NCI-H1436 (cell line): ENCODE measurements at regions not wholly inside any gene's neighbourhood (a gene's known extent, or its start where the extent isn't known, plus 50 kb on each side); places are given as distances from the start of the nearest gene placed in this dataset.
"Not testable (repeated sequence)": the region's sequence is repeated elsewhere in the genome, so short reads cannot be mapped to it uniquely, and the experiment has no call there.

Experiments used
- DNase-seq: peaks from one replicate; lab custom pipeline; 2025; lab: John Stamatoyannopoulos, UW

DNA sequence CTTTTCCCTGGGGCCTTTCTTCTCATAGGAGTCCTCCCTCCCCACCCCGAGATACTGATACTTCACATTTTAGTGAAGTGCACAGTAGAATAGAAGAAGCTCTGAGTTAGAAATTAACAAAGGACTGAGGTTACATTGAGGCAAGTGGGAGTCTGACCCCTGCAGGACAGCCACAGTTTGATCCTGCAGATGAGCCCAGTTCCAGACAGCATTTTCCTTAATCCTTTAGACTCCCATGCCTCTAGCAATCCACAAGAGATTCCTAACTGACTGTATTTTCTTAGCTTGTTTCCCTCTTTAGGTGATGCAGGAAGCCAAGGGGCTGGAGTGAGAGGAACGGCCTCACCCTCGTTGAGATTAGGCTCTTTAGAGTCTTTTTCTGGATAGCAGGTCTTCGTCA, 204.0 kb downstream of the CYRIA start:
- DNase-seq = no peak

DNA sequence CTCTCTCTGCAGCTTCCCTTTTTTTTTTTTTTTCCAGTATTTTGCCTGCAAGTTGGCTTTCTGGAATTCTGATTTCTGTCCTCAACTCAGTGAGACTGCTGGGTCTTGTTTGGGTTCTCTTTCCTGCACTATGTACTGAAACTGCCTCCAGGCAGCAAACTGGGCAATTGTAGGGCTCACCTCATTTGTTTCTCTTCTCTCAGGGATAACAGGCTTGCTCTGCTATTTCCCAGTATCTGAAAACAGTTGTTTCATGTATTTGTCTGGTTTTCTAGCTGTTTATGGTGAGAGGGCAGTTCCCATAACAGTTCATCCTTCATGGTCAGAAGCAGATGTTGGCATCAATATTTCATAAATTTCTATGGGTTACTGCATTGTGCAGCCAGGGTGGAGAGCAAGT, 206.0 kb downstream of the CYRIA start:
- no peak for DNase-seq

DNA sequence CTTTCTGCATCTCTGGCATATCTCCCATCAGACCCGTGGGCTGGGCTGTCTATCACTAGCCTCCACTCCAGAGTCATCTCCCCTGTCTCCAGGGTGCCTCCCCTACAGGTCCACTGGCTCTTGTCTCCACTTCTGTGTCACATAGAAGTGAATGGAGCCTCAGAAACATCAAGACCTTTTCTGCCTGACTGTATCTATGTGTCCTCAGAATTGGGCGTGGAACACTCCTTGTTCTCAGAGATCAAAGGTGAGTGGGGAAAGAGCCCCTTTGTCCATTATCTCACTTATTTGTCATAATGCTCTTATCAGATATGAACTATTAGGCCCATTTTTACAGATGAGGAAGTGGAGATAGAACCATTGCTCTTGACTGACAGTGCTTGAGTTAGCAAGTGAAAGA, 211.0 kb downstream of the CYRIA start:
- DNase-seq = no peak

- no peak for DNase-seq
Observed at GRCh38 chr2:16452123-16452522, 213.5 kb downstream of the CYRIA start.

GRCh38 chr2:16446706-16447105, 218.9 kb downstream of the CYRIA start:
- DNase-seq = no peak

GRCh38 chr2:16442971-16443370, 222.7 kb downstream of the CYRIA start:
- no peak for DNase-seq

DNA sequence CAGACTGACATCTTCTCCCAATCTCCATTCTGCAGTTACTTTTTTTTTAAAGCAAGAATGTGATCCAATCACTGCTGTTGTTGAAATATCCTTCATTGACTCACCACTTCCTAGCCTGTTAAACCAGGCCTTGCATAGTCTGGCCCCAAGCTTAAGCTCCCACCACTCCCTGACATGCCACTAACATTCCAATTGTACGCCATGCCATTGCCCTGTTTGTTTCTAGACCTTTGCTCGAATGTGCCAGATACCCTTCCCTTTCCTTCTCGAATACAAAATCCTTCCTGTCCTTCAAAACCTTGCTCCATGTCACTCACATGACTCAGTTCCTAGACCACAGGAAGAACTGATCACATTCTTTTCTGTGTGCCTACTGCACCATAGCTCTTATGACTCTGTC, 224.2 kb downstream of the CYRIA start:
- no peak for DNase-seq

DNA sequence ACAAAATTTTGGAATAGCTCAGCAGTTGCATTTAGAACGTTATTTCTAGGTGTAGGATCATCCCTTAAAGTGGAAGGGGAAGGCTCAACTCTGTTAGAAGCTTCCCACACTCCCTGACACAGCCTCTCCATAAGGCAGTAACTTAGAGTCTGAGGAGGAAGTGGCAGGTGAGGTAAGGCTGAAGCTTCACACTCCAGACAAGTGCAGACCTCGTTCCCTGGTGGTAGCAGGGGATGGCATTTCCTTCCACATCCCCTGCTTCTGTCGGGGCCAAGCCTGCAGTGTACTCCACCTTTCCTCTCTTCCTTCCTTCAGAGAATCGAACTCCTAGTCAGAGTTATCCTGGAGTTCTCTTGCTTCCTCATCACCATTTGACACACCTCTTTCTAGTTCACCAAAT, 224.7 kb downstream of the CYRIA start:
- no peak for DNase-seq

- no peak for DNase-seq
Observed at GRCh38 chr2:16438613-16439321, 226.9 kb downstream of the CYRIA start.

DNA sequence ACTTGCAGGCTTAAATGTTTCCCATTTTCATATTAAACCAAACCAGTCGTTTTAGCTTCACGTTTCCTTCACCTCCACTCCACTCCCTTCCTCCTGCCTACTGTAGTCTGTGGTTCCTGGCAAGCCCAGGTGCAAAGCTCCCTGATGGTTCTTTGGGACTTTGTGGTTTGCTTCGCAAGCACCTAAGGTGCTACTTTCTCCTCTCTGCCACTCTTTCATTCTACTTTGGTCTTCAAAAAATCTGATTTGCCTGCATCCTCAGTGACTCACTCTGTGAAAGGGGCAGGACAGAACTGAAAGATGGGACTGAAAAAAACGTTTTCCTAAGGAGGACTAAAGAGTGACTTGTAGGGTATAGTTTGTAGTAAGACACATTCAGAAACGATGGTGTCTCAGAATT, 228.4 kb downstream of the CYRIA start:
- DNase-seq = no peak

DNA sequence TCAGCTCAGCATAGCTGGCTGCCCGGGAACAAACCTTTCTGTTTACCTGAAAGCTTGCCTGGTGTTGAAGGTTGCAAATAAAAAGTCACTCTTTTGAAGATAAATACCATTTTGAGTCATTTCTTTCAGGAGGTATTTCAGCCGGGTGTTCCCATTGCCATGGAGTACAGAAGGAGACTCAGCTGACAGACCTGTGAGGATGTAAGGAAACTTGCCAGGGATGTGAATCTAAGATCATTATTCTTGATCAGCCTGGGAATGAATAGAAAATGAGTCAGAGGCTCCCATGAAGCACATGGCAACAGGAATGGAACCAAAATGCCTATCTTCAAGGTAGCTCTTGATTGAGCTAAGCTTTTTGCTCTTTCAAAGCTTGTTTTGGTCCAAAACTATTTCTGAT, 231.2 kb downstream of the CYRIA start:
- DNase-seq = no peak

- DNase-seq = no peak
Observed at GRCh38 chr2:16430846-16431245, 234.8 kb downstream of the CYRIA start.

DNA sequence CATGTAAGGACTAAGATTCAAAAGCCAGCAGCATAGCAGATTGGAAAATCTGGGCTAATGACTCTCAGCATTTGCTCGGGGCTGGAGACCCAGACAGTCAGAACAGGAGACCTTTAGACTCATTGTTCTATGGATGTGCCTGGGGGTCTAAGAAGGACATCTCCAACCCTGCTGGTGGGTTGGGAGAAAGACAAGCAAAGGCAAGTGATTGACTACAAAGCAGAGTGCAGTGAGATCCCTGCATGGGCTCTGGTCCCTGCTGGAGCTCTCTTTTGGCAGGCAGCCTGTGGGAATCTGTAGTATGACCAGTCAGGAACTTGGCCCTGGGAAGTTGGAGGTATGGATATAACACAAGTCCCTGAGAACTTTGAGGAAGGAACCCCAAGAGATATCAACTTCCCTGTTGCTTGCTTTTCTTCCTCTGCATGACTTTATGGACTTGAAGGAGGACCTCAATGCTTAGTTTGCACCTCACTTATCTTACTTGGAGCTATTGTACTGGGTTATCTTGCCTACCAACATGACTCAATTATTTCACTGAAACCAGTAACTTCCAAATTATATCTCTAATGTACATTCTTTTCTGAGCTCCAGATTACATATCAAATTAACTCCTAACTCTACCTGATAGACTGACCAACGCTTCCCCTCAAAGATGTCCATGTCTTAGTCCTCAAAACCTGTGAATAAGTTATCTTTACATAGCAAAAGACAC, 236.0 kb downstream of the CYRIA start:
- DNase-seq = no peak

GRCh38 chr2:16429002-16429401, 236.6 kb downstream of the CYRIA start:
- no peak for DNase-seq

- no peak for DNase-seq
Observed at GRCh38 chr2:16425462-16426336, 239.9 kb downstream of the CYRIA start.

DNA sequence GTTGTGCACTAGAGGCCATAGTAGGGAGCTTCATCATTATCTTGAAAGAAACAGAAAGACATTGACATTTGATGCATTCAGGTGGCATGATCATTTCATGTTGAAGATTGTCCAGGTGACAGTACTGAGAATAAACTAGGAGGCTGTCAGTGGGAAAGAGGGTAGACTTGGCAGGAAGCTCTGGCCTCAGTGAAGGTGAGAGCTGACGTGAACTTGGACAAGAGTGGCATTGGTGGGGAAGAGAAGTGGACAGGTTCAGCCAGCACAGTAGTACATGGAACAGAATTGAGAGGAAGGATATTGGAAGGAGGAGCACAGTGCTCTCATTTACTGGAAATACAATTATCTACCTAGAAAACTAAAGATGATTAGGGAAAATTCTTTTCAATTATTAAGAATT, 245.2 kb downstream of the CYRIA start:
- no peak for DNase-seq

GRCh38 chr2:16417726-16418125, 247.9 kb downstream of the CYRIA start:
- no peak for DNase-seq

DNA sequence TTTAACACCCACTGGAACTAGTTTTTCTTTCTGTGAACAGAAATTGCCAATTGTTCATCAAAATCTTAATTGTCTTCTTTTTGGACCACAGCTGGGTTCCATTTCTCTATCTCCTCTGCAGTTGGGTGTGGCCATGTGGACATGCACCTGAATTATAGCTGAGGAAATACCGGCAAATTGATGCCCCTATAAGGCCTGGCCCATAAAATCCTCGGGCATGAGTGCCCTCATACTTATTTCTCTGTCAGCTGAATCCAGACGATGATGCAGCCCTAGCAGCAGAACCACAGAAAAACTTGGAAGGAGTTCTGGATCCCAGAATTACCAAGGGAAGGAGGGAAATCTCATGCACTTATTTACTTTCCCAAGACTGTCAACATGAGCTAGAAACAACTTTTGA, 249.0 kb downstream of the CYRIA start:
- no peak for DNase-seq

- not testable (repeated sequence) for DNase-seq
Observed at GRCh38 chr2:16415861-16416260, 249.8 kb downstream of the CYRIA start.

GRCh38 chr2:16413947-16414346, 251.7 kb downstream of the CYRIA start:
- no peak for DNase-seq

DNA sequence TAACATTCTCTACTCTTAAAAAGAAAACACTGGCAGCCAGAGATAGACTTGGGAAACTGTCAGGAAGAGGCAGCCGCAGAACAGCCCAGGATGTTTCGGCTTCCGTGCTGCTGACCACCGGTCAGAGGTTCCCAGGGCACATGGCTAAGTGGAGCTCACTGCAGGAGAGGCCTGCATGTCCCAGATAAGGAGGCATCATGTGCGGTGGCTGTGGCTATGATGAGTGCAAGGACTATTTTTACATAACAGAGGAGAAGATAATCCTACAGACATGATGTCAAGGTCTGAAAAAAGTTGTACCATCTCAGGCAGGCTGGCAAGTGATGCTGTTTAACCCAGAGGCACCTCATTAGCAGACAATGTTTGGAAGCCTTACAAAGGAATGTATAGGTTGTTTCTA, 252.3 kb downstream of the CYRIA start:
- no peak for DNase-seq

- no peak for DNase-seq
Observed at GRCh38 chr2:16412321-16413030, 253.2 kb downstream of the CYRIA start.
